Choroid plexus epithelial cell (primary cell): ENCODE measurements at regions not wholly inside any gene's neighbourhood (a gene's known extent, or its start where the extent isn't known, plus 50 kb on each side); places are given as distances from the start of the nearest gene placed in this dataset.

Experiments used
- DNase-seq: peaks from one replicate; pipeline ENCODE4 v3.0.0-alpha.2; 2010; ENCODE audit warnings: low read depth
- H3K4me3 ChIP-seq: 2 replicates; pipeline ENCODE4 v1.5.1; 2011; ENCODE audit warnings: low read depth, mild to moderate bottlenecking, control low read depth, low read length, moderate library complexity
- CTCF ChIP-seq: conservative IDR thresholded peaks from 2 replicates; pipeline ENCODE4 v1.5.1; 2011; ENCODE audit warnings: low read depth, mild to moderate bottlenecking, control low read depth, inconsistent platforms, low read length, moderate library complexity

GRCh38 chr9:134502809-134503211 lies 138.8 kb upstream of the COL5A1 start:
- peak; percentile 98 for DNase-seq
- no peak for TF ChIP-seq CTCF
- H3K4me3 ChIP-seq, result no peak overlapping the region

GRCh38 chr9:134503301-134504105 lies 138.1 kb upstream of the COL5A1 start:
- no peak overlapping the region for H3K4me3 ChIP-seq
- no peak for DNase-seq
- TF ChIP-seq CTCF, result no peak

GRCh38 chr9:134504106-134504385 lies 137.6 kb upstream of the COL5A1 start:
- TF ChIP-seq CTCF, result no peak
- no peak overlapping the region for H3K4me3 ChIP-seq
- no peak for DNase-seq

GRCh38 chr9:134505032-134505431 lies 136.6 kb upstream of the COL5A1 start:
- DNase-seq, result no peak
- TF ChIP-seq CTCF, result no peak
- H3K4me3 ChIP-seq, result no peak overlapping the region

GRCh38 chr9:134509281-134509680 lies 132.3 kb upstream of the COL5A1 start:
- TF ChIP-seq CTCF, result no peak
- no peak overlapping the region for H3K4me3 ChIP-seq

GRCh38 chr9:134509817-134510216 lies 131.8 kb upstream of the COL5A1 start:
- no peak for DNase-seq
- TF ChIP-seq CTCF, result no peak
- no peak overlapping the region for H3K4me3 ChIP-seq

More at GRCh38 chr9:134509281-134509680, 132.3 kb upstream of the COL5A1 start:
- no peak for DNase-seq

- no peak for DNase-seq
- TF ChIP-seq CTCF, result no peak
- no peak overlapping the region for H3K4me3 ChIP-seq
Measured at GRCh38 chr9:134514503-134514902, 127.1 kb upstream of the COL5A1 start.
